Transverse colon (tissue), 4 donors: ENCODE measurements at regions not wholly inside any gene's neighbourhood (a gene's known extent, or its start where the extent isn't known, plus 50 kb on each side); places are given as distances from the start of the nearest gene placed in this dataset.

Source experiments
- POLR2AphosphoS5 ChIP-seq, 3 donors: sonication (generic); formaldehyde crosslinking; IDR thresholded peaks; one replicate each; pipeline ENCODE4 v1.6.1; 2016; ENCODE audit warnings: antibody characterized with exemption in 3 of 3
- TF ChIP-seq, protein P1 (sequence below), 5 experiments: fragments of 200-600 bp in 3 of 5; fragments of 450-650 bp in 2 of 5; sonication (generic) in 3 of 5; IDR thresholded peaks; 1 replicate in 2 of 5; 2 replicates in 3 of 5; pipeline ENCODE4 v1.5.1; 2016 to 2017; ENCODE audit warnings: antibody characterized with exemption in 5 of 5, inconsistent platforms in 3 of 5, mild to moderate bottlenecking in 2 of 5, moderate library complexity in 1 of 5

DNA sequence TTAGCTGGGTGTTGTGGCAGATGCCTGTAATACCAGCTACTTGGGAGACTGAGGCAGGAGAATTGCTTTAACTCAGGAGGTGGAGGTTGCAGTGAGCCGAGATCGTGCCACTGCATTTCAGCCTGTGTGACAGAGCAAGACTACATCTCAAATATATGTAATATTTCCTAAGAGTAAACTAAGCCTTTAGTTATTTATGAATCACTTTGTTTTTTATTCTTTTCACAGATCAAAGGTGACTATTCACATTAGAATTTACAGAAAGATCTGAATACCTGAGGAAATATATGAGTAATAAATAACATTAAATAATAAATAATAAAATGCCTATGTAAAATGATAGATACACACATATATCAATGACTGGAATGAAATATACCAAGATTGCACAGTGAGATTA lies 630.8 kb upstream of the IMPG1 start:
- TF ChIP-seq POLR2AphosphoS5 (IDR thresholded peaks at IDR 0.05), result no peak
- TF ChIP-seq, protein P1, sequence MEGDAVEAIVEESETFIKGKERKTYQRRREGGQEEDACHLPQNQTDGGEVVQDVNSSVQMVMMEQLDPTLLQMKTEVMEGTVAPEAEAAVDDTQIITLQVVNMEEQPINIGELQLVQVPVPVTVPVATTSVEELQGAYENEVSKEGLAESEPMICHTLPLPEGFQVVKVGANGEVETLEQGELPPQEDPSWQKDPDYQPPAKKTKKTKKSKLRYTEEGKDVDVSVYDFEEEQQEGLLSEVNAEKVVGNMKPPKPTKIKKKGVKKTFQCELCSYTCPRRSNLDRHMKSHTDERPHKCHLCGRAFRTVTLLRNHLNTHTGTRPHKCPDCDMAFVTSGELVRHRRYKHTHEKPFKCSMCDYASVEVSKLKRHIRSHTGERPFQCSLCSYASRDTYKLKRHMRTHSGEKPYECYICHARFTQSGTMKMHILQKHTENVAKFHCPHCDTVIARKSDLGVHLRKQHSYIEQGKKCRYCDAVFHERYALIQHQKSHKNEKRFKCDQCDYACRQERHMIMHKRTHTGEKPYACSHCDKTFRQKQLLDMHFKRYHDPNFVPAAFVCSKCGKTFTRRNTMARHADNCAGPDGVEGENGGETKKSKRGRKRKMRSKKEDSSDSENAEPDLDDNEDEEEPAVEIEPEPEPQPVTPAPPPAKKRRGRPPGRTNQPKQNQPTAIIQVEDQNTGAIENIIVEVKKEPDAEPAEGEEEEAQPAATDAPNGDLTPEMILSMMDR (IDR thresholded peaks at IDR 0.05), result no peak
